Activated B cell treated with CpG ODN at 0.5 μM for 24 hours (primary cell): ENCODE measurements at regions not wholly inside any gene's neighbourhood (a gene's known extent, or its start where the extent isn't known, plus 50 kb on each side); places are given as distances from the start of the nearest gene placed in this dataset.

Experiments
- ATAC-seq: fragments of 200-7000 bp; cut with Tn5 transposase; one replicate; pipeline ENCODE4 v1.10.0; 2021; ENCODE audit warnings: low read depth, mild to moderate bottlenecking, moderate library complexity
- CTCF ChIA-PET: fragments of 350-600 bp; sonication (Branson Sonifier 250); formaldehyde crosslinking; loops from one replicate; lab custom pipeline; 2021; ENCODE audit warnings: antibody characterized with exemption; lab: Charles Lee
- POLR2A ChIA-PET: fragments of 350-600 bp; sonication (Branson Sonifier 250); formaldehyde crosslinking; loops from one replicate; lab custom pipeline; 2021; ENCODE audit warnings: antibody characterized with exemption; lab: Charles Lee
- DNase-seq: peaks from one replicate; pipeline ENCODE4 v3.0.0; 2022
- H3K27ac Mint-ChIP-seq: one replicate; pipeline ENCODE4 v1.8.0; 2020; ENCODE audit warnings: mixed read lengths
- H3K27me3 Mint-ChIP-seq: one replicate; pipeline ENCODE4 v1.8.0; 2021; ENCODE audit warnings: mixed read lengths
- H3K36me3 Mint-ChIP-seq: one replicate; pipeline ENCODE4 v1.8.0; 2021; ENCODE audit warnings: low read depth, mixed read lengths
- H3K4me1 Mint-ChIP-seq: one replicate; pipeline ENCODE4 v1.8.0; 2021; ENCODE audit warnings: mixed read lengths
- H3K4me3 Mint-ChIP-seq: one replicate; pipeline ENCODE4 v1.8.0; 2020; ENCODE audit warnings: mild to moderate bottlenecking, mixed read lengths
- H3K9me3 Mint-ChIP-seq: one replicate; pipeline ENCODE4 v1.8.0; 2020; ENCODE audit warnings: mixed read lengths
- CTCF ChIP-seq: fragments of 200-600 bp; IDR thresholded peaks from one replicate; pipeline ENCODE4 v1.8.0; 2022; ENCODE audit warnings: antibody characterized with exemption, mild to moderate bottlenecking
- intact Hi-C: fragments of 100-400 bp; cut with micrococcal nuclease; formaldehyde crosslinking; loops from one replicate; pipeline ENCODE4 v1.15.1; 2024

GRCh38 chr11:95586661-95587060 is 202.9 kb downstream of the FAM76B start:
- Mint-ChIP-seq H3K4me1 (peaks cover 5% of the 10 kb centered on the region), H3K27me3 (no peaks in the 10 kb centered on the region), H3K27ac (no peak overlapping the region), H3K9me3 (no peaks in the 10 kb centered on the region), H3K36me3 (no peaks in the 10 kb centered on the region), H3K4me3 (no peak overlapping the region)
- CTCF ChIA-PET, result no interaction called here
- ATAC-seq, result no peak
- DNase-seq, result no peak
- intact Hi-C loops, result no loop called here
- POLR2A ChIA-PET, result no interaction called here
- no peak for TF ChIP-seq CTCF

- Mint-ChIP-seq H3K9me3 (no peaks in the 10 kb centered on the region), H3K4me1 (peaks cover 5% of the 10 kb centered on the region), H3K27me3 (no peaks in the 10 kb centered on the region), H3K36me3 (no peaks in the 10 kb centered on the region), H3K4me3 (no peak overlapping the region), H3K27ac (no peak overlapping the region)
- no peak for TF ChIP-seq CTCF
- POLR2A ChIA-PET, result no interaction called here
- intact Hi-C loops, result no loop called here
- ATAC-seq (no peak), DNase-seq (no peak)
- CTCF ChIA-PET, result no interaction called here
These were observed 203.4 kb downstream of the FAM76B start for GRCh38 chr11:95586155-95586554.

- Mint-ChIP-seq H3K4me3 (no peak overlapping the region), H3K27me3 (no peaks in the 10 kb centered on the region), H3K4me1 (peaks cover 5% of the 10 kb centered on the region), H3K27ac (no peak overlapping the region), H3K36me3 (no peaks in the 10 kb centered on the region), H3K9me3 (no peaks in the 10 kb centered on the region)
- DNase-seq (no peak), ATAC-seq (no peak)
- ChIA-PET POLR2A (no interaction called here), CTCF (no interaction called here)
- TF ChIP-seq CTCF, result no peak
- intact Hi-C loops, result no loop called here
These were observed 203.9 kb downstream of the FAM76B start for GRCh38 chr11:95585752-95586077.

- Mint-ChIP-seq H3K9me3 (no peaks in the 10 kb centered on the region), H3K4me3 (no peak overlapping the region), H3K27ac (no peak overlapping the region), H3K27me3 (no peaks in the 10 kb centered on the region), H3K36me3 (no peaks in the 10 kb centered on the region), H3K4me1 (peaks cover 5% of the 10 kb centered on the region)
- no peak for ATAC-seq
- POLR2A ChIA-PET, result no interaction called here
- intact Hi-C loops, result no loop called here
- DNase-seq, result no peak
- CTCF ChIA-PET, result no interaction called here
- no peak for TF ChIP-seq CTCF
These were observed 204.4 kb downstream of the FAM76B start for GRCh38 chr11:95585069-95585751.

GRCh38 chr11:95584589-95584988 is 205.0 kb downstream of the FAM76B start:
- CTCF ChIA-PET, result interaction anchor here (2.6 kb wide), 1 partner anchor 121 kb away, joined by 9 read pairs; no protein-coding TSS in a partner anchor
- POLR2A ChIA-PET, result no interaction called here
- Mint-ChIP-seq H3K4me1 (peaks cover 5% of the 10 kb centered on the region), H3K27ac (no peak overlapping the region), H3K4me3 (no peak overlapping the region), H3K9me3 (no peaks in the 10 kb centered on the region), H3K36me3 (no peaks in the 10 kb centered on the region), H3K27me3 (no peaks in the 10 kb centered on the region)
- no peak for TF ChIP-seq CTCF
- ATAC-seq, result peak; percentile 54
- intact Hi-C loops, result no loop called here
- no peak for DNase-seq
